A673 (cell line): ENCODE measurements at regions not wholly inside any gene's neighbourhood (a gene's known extent, or its start where the extent isn't known, plus 50 kb on each side); places are given as distances from the start of the nearest gene placed in this dataset.

ENCODE experiments used
- CTCF ChIP-seq: fragments of 300-800, 200-600 bp; sonication (generic); conservative IDR thresholded peaks from 2 replicates; pipeline ENCODE4 v1.5.1; 2017; ENCODE audit warnings: low read depth, mild to moderate bottlenecking, antibody characterized with exemption, low read length, moderate library complexity, mixed read lengths
- EZH2 ChIP-seq: fragments of 200-600 bp; sonication (generic); IDR thresholded peaks from 2 replicates; pipeline ENCODE4 v1.6.1; 2017; ENCODE audit warnings: borderline replicate concordance, low read depth, mild to moderate bottlenecking, mixed read lengths, antibody characterized with exemption, low read length; ENCODE audit not compliant: poor library complexity, severe bottlenecking

- no peak for TF ChIP-seq EZH2
- TF ChIP-seq CTCF = no peak
Observed at GRCh38 chr11:134905928-134906327, 493.9 kb upstream of the B3GAT1 start.
